Activated CD4-positive, alpha-beta memory T cell treated with anti-CD3 and anti-CD28 coated beads, Interleukin-2, amount 10 ng/mL, durations not matched to agents 7 days and 5 days (primary cell): ENCODE measurements at regions not wholly inside any gene's neighbourhood (a gene's known extent, or its start where the extent isn't known, plus 50 kb on each side); places are given as distances from the start of the nearest gene placed in this dataset.

ENCODE experiments used
- CTCF ChIA-PET: fragments of 350-600 bp; sonication (Branson Sonifier 250); formaldehyde crosslinking; loops from one replicate; lab custom pipeline; 2021; ENCODE audit warnings: antibody characterized with exemption, inconsistent platforms; lab: Charles Lee
- POLR2A ChIA-PET: fragments of 350-600 bp; sonication (Branson Sonifier 250); formaldehyde crosslinking; loops from one replicate; lab custom pipeline; 2021; ENCODE audit warnings: antibody characterized with exemption; lab: Charles Lee
- DNase-seq: peaks from one replicate; pipeline ENCODE4 v3.0.0-alpha.2; 2020
- H3K27ac Mint-ChIP-seq: one replicate; pipeline ENCODE4 v1.8.0; 2021; ENCODE audit warnings: mild to moderate bottlenecking, mixed read lengths
- H3K27me3 Mint-ChIP-seq: one replicate; pipeline ENCODE4 v1.8.0; 2021; ENCODE audit warnings: mixed read lengths
- H3K36me3 Mint-ChIP-seq: one replicate; pipeline ENCODE4 v1.8.0; 2021; ENCODE audit warnings: low read depth, mixed read lengths
- H3K4me1 Mint-ChIP-seq: one replicate; pipeline ENCODE4 v1.8.0; 2021; ENCODE audit warnings: mixed read lengths
- H3K4me3 Mint-ChIP-seq: one replicate; pipeline ENCODE4 v1.8.0; 2021; ENCODE audit warnings: mild to moderate bottlenecking, mixed read lengths
- H3K9me3 Mint-ChIP-seq: one replicate; pipeline ENCODE4 v1.8.0; 2021; ENCODE audit warnings: mixed read lengths

- no peaks in the 10 kb centered on the region for H3K27me3 Mint-ChIP-seq
- no peaks in the 10 kb centered on the region for H3K4me1 Mint-ChIP-seq
- no peak overlapping the region for H3K4me3 Mint-ChIP-seq
- peaks cover 1% of the 10 kb centered on the region for H3K9me3 Mint-ChIP-seq
- ChIA-PET CTCF (no interaction called here), POLR2A (no interaction called here)
- no peak overlapping the region for H3K27ac Mint-ChIP-seq
- no peaks in the 10 kb centered on the region for H3K36me3 Mint-ChIP-seq
- DNase-seq, result no peak
These were observed 463.8 kb downstream of the TLE1 start for GRCh38 chr9:81225596-81225995.

- DNase-seq, result no peak
- Mint-ChIP-seq H3K27ac (no peak overlapping the region), H3K4me3 (no peak overlapping the region), H3K4me1 (no peaks in the 10 kb centered on the region), H3K27me3 (no peaks in the 10 kb centered on the region), H3K9me3 (peaks cover 1% of the 10 kb centered on the region), H3K36me3 (no peaks in the 10 kb centered on the region)
- CTCF ChIA-PET, result no interaction called here
- POLR2A ChIA-PET, result no interaction called here
These were observed 464.9 kb downstream of the TLE1 start for GRCh38 chr9:81224166-81225081.

DNA sequence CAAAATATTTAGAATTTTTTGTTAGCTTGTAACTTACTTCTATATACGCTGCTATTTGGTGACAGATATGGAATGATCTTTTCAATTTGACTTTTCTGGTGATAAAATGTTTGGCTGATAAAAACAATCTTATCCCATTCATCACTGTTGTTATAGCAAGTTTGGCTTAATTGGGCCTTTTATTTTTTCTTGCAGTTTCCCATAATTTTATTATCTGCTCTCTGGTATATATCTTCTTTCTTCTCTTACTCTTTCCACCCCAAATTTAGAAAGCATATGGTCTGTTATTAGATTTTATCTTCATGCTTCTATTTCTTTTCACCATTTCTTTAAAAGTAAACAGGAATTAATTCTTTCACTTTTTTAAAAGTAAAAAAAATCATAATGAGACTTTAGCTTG, 474.4 kb downstream of the TLE1 start:
- Mint-ChIP-seq H3K27ac (no peak overlapping the region), H3K36me3 (no peaks in the 10 kb centered on the region), H3K9me3 (peaks cover 5% of the 10 kb centered on the region), H3K27me3 (no peaks in the 10 kb centered on the region), H3K4me3 (no peak overlapping the region), H3K4me1 (no peaks in the 10 kb centered on the region)
- CTCF ChIA-PET, result no interaction called here
- no peak for DNase-seq
- POLR2A ChIA-PET, result no interaction called here

DNA sequence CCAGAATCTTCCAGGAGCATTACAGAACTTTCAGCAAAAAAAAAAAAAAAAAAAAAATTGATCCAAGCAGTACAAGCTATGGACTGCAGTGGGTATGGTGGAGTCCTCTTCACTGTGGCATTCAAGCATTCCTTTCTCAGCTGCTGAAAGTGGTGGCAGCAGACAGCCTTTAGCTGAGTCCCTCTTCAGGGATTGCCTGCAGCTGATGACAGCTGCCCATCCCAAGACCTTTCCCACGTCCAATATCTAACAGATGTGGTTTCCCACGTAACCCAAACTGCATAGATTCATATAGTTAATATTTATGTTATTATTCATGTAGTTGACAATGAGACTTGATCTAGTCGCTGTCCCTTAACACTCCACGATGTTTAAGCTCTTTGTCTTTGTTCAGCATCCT, 475.9 kb downstream of the TLE1 start:
- Mint-ChIP-seq H3K9me3 (peaks cover 5% of the 10 kb centered on the region), H3K27me3 (no peaks in the 10 kb centered on the region), H3K27ac (no peak overlapping the region), H3K4me3 (no peak overlapping the region), H3K36me3 (no peaks in the 10 kb centered on the region), H3K4me1 (no peaks in the 10 kb centered on the region)
- ChIA-PET CTCF (no interaction called here), POLR2A (no interaction called here)
- DNase-seq, result no peak

DNA sequence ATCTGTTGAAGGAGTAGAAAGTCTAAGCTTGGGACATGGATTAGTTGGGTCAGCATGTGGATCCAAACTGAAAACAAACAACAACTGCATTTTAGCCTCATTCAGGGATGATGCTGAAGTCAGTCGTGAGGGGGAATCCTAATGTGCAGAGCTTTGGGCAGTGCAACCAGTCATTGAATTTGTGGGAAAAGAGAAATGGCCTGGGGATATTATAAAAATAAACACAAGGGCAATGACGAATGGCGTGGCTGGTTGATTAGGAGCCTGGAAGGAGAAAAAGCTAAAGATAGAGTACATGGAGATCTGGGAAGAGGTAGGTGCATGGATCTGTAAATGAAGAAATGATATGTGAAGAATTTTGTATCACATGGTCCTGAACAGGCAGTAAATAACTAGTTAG, 477.6 kb downstream of the TLE1 start:
- no peaks in the 10 kb centered on the region for H3K4me1 Mint-ChIP-seq
- no peak overlapping the region for H3K4me3 Mint-ChIP-seq
- CTCF ChIA-PET, result no interaction called here

GRCh38 chr9:81207651-81208050, 481.7 kb downstream of the TLE1 start:
- Mint-ChIP-seq H3K9me3 (peaks cover 4% of the 10 kb centered on the region), H3K36me3 (no peaks in the 10 kb centered on the region), H3K4me3 (no peak overlapping the region), H3K27ac (no peak overlapping the region), H3K4me1 (no peaks in the 10 kb centered on the region), H3K27me3 (no peaks in the 10 kb centered on the region)
- no peak for DNase-seq
- POLR2A ChIA-PET, result no interaction called here
- CTCF ChIA-PET, result no interaction called here

More for the DNA sequence above, 477.6 kb downstream of the TLE1 start:
- H3K27me3 Mint-ChIP-seq, result no peaks in the 10 kb centered on the region
- H3K27ac Mint-ChIP-seq, result no peak overlapping the region
- no peak for DNase-seq
- H3K9me3 Mint-ChIP-seq, result peaks cover 5% of the 10 kb centered on the region
- no peaks in the 10 kb centered on the region for H3K36me3 Mint-ChIP-seq
- POLR2A ChIA-PET, result no interaction called here

GRCh38 chr9:81202292-81202691, 487.1 kb downstream of the TLE1 start:
- Mint-ChIP-seq H3K36me3 (no peaks in the 10 kb centered on the region), H3K4me3 (no peak overlapping the region), H3K27me3 (no peaks in the 10 kb centered on the region), H3K9me3 (peaks cover 8% of the 10 kb centered on the region), H3K27ac (no peak overlapping the region), H3K4me1 (no peaks in the 10 kb centered on the region)
- DNase-seq, result no peak
- ChIA-PET POLR2A (no interaction called here), CTCF (no interaction called here)

DNA sequence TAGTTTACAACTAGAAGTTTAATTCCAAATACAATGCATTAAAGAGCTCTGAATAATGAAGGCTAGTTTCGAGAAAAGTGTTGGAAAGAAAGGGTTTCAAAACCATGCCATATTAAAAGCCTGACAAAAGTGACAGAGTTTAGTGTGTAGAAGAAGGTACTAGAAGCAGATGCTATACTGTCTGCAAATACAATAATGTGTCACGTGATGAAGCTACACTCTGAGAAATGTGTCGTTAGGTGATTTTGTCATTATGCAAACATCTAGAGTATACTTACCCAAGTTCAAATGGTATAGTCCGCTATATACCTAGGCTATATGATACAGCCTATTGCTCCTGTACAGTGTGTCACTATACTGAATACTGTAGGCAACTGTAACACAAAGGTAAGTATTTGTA, 494.1 kb downstream of the TLE1 start:
- H3K27me3 Mint-ChIP-seq, result no peaks in the 10 kb centered on the region
- no peak overlapping the region for H3K4me3 Mint-ChIP-seq
- H3K36me3 Mint-ChIP-seq, result no peaks in the 10 kb centered on the region
- H3K9me3 Mint-ChIP-seq, result peaks cover 5% of the 10 kb centered on the region
- no peak overlapping the region for H3K27ac Mint-ChIP-seq
- DNase-seq, result no peak
- H3K4me1 Mint-ChIP-seq, result no peaks in the 10 kb centered on the region
- POLR2A ChIA-PET, result no interaction called here
- CTCF ChIA-PET, result no interaction called here

DNA sequence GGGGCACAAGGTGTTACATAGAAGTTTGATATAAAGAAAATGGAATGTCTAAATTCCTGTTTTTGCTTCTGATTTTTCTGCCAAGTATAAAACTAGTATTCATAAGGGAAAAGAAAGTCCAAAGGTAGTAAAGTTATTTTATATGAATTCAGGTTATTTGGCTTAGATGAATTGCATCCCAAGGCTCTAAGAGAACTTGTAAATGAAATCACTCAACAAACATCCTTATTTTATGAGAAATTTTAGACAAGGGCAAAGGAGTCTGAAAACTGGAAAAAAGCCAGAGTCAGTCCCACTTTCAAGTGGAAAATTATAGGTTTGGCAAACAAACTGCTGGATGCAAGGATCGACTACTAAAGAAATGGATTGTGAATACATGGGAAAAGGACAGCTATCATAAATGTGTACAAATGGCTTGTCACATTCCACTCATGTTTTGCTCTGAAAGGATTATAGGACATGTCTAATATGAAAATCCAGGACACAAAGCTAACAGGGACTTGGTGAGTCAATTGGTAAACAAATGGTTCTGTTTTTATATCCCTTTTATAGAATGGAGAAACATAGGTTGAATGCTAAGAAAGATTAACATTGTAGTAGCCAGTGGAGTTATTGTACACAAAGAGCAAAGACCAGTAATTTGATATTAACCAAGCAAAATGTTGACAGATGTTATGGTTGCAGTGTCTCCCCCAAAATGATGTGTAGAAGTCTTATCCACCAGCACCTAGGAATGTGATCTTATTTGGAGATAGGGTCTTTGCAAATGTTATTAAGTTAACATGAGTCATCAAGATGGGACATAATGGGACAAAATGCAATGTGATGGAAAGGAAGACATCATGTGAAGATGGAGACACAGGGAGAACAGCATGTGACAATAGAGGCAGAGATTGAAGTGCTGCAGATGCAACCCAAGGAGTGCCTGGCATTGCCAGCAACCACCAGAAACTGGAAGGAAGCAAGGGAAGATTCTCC, 495.7 kb downstream of the TLE1 start:
- H3K9me3 Mint-ChIP-seq, result peaks cover 2% of the 10 kb centered on the region
- CTCF ChIA-PET, result no interaction called here
- no peak overlapping the region for H3K27ac Mint-ChIP-seq
- POLR2A ChIA-PET, result no interaction called here
- no peak for DNase-seq
- H3K4me3 Mint-ChIP-seq, result no peak overlapping the region
- H3K36me3 Mint-ChIP-seq, result no peaks in the 10 kb centered on the region
- no peaks in the 10 kb centered on the region for H3K4me1 Mint-ChIP-seq
- no peaks in the 10 kb centered on the region for H3K27me3 Mint-ChIP-seq

DNA sequence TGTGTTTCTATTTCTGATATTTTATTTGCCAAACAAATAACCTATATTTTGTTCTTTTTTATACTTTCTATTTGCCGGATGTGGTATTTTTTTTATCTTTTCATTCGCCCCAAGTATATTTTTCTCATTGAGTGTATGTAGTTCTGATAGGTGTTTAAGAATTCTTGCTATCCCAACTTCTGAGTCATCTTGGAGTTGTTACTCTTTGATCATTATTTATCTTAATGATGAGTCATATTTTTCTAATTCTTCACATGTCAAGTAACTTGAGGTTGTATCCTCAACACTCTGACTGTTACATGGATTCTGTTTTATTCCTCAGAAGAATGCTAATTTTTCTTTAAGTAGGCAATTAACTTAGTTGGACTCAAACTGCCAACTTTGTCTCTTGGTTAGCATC, 498.1 kb downstream of the TLE1 start:
- H3K9me3 Mint-ChIP-seq, result peaks cover 2% of the 10 kb centered on the region
- ChIA-PET CTCF (no interaction called here), POLR2A (no interaction called here)
- H3K4me3 Mint-ChIP-seq, result no peak overlapping the region
- no peaks in the 10 kb centered on the region for H3K36me3 Mint-ChIP-seq
- no peak for DNase-seq
- H3K27me3 Mint-ChIP-seq, result no peaks in the 10 kb centered on the region
- H3K4me1 Mint-ChIP-seq, result no peaks in the 10 kb centered on the region
- H3K27ac Mint-ChIP-seq, result no peak overlapping the region

DNA sequence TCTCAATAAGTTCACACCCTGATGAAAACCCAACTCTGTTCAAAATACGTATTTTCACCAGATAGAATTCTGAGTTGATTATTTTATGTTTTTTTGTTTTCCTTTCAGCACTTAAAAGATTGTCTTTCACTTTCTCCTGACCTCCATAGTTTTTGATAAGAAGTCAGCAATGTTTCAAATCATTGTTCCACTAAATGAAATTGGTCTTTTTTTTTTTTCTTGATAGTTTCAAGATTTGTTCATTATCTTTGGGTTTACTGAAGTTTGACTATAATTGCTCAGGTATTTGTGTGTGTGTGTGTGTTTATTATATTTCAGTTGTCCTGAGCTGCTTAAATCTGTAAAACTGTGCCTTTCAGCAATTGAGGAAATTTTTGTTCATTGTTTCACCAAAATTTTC, 498.7 kb downstream of the TLE1 start:
- no peak overlapping the region for H3K27ac Mint-ChIP-seq
- ChIA-PET POLR2A (no interaction called here), CTCF (no interaction called here)
- H3K36me3 Mint-ChIP-seq, result no peaks in the 10 kb centered on the region
- no peaks in the 10 kb centered on the region for H3K27me3 Mint-ChIP-seq
- DNase-seq, result no peak
- H3K9me3 Mint-ChIP-seq, result peaks cover 2% of the 10 kb centered on the region
- H3K4me3 Mint-ChIP-seq, result no peak overlapping the region
- H3K4me1 Mint-ChIP-seq, result no peaks in the 10 kb centered on the region

DNA sequence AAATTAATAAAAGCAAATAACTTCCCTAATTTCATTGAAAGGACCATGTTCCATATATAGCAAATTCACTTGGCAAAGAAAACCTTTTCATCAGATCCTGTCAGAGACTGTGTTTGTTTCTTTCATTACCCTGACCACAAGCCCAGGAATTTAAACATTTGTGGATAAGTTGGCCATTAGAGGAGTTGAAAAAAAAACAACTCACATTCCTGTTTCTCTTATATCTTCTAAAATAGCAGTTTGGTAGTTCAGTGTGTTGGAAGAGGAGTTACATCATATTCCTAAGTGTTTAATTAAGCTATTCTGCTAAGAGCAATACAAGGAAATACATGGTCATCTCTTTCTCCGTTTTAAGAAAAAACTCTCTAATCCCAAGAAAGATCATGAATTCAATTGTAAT, 505.6 kb downstream of the TLE1 start:
- no peaks in the 10 kb centered on the region for H3K27me3 Mint-ChIP-seq
- H3K4me3 Mint-ChIP-seq, result no peak overlapping the region
- H3K9me3 Mint-ChIP-seq, result no peaks in the 10 kb centered on the region
- ChIA-PET CTCF (no interaction called here), POLR2A (no interaction called here)
- no peaks in the 10 kb centered on the region for H3K36me3 Mint-ChIP-seq
- DNase-seq, result no peak
- H3K27ac Mint-ChIP-seq, result no peak overlapping the region
- H3K4me1 Mint-ChIP-seq, result no peaks in the 10 kb centered on the region

- ChIA-PET CTCF (no interaction called here), POLR2A (no interaction called here)
- no peaks in the 10 kb centered on the region for H3K9me3 Mint-ChIP-seq
- no peaks in the 10 kb centered on the region for H3K27me3 Mint-ChIP-seq
- no peak overlapping the region for H3K4me3 Mint-ChIP-seq
- H3K36me3 Mint-ChIP-seq, result no peaks in the 10 kb centered on the region
- no peak overlapping the region for H3K27ac Mint-ChIP-seq
- H3K4me1 Mint-ChIP-seq, result no peaks in the 10 kb centered on the region
- DNase-seq, result no peak
These were observed 506.9 kb downstream of the TLE1 start for GRCh38 chr9:81182431-81182830.
